HG02938 (cell line): ENCODE measurements at regions not wholly inside any gene's neighbourhood (a gene's known extent, or its start where the extent isn't known, plus 50 kb on each side); places are given as distances from the start of the nearest gene placed in this dataset.

ENCODE experiments used
- ATAC-seq: cut with Tn5 transposase; IDR thresholded peaks from one replicate; pipeline ENCODE4 v1.9.1; 2021; ENCODE audit warnings: mild to moderate bottlenecking, moderate library complexity; ENCODE audit not compliant: unreplicated experiment

GRCh38 chr3:104746056-104746455 is 620.7 kb upstream of the ALCAM start:
- no peak for ATAC-seq

GRCh38 chr3:104750581-104750980 is 616.1 kb upstream of the ALCAM start:
- no peak for ATAC-seq

DNA sequence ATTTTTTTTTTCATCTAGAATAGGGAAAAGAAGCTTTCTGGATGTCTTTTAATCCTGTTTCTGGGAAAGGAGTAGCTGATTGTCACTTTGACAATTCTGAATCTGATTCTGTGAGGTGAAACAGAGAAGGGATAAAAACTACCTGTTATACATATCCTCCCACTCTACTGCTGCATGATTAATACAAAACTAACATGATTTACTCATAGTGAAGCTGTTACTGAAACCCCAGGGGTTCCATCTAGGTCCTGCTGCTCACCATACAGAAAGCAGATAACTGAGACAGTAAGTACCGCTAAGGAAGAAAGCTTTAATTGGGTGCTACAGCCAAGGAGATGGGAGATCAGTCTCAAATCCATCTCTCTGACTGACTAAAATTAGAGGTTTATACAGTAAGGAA is 610.9 kb upstream of the ALCAM start:
- no peak for ATAC-seq

GRCh38 chr3:104763007-104763406 is 603.7 kb upstream of the ALCAM start:
- no peak for ATAC-seq

DNA sequence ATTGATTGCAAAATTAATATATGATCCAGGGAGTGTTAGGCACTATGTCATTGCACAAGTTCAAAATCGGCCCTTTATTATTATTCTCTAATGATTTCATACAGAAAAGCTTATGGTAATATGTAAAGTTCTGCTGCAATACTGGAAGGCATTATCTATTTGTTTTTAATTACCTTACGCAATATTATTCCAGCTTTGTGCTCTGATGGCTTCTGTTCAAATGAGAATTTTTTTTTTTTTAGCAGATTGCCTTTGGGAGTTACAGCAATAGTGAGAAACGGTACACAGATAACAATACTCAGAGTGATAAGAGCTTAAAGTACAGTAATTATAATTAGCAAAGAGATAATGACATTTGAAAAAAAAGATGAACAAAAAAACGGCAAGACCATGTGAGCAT is 602.2 kb upstream of the ALCAM start:
- no peak for ATAC-seq

DNA sequence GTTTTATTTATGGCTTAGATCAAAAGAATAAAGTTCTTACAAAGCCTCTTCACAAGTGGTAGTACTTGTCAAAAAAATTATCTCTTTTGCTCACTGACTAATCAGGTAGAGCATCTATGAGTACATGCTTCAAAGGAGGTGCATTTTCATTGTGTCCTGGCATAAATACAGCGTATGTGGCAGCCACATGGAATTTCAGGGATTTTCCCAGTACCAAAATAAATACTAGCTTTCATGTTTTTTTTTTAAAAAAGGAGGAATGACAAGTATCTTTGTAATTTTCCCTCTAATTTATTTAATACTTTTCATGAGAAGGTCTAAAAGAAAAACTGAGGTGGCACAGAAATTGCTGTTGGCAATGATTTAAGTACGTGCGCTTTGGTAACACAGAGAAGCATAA is 597.8 kb upstream of the ALCAM start:
- no peak for ATAC-seq

DNA sequence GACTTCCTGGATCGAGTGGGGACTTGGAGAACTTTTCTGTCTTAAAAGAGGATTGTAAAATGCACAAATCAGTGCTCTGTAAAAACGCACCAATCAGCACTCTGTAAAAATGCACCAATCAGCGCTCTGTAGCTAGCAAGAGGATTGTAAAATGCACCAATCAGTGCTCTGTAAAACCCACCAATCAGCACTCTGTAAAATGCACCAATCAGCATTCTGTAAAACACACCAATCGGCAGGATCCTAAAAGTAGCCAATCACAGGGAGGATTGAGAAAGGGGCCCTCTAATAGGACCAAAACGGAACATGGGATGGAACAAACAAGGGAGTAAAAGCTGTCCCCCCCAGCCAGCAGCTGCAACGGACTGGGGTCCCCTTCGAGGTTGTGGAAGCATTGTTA is 587.4 kb upstream of the ALCAM start:
- ATAC-seq: no peak

DNA sequence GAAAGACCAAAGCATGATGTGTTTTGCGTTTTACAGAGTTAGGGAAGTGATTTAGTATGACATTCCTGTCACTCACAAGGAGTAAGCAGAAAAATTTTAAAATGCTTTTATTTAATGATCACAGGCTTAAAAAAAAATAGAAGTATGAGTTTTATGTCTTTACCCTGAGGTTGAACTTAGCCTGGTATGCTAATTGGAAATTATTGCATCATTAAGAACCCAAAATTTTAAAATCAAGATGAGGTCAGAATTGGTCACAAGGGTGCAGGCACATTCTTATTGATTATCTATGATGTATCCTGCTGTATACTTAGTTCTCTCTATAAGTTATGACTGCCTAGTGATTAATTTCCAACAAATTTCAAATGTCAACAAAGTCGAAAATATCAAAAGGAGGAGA is 585.6 kb upstream of the ALCAM start:
- no peak for ATAC-seq

- ATAC-seq: no peak
These were observed 580.8 kb upstream of the ALCAM start for GRCh38 chr3:104785947-104786346.

DNA sequence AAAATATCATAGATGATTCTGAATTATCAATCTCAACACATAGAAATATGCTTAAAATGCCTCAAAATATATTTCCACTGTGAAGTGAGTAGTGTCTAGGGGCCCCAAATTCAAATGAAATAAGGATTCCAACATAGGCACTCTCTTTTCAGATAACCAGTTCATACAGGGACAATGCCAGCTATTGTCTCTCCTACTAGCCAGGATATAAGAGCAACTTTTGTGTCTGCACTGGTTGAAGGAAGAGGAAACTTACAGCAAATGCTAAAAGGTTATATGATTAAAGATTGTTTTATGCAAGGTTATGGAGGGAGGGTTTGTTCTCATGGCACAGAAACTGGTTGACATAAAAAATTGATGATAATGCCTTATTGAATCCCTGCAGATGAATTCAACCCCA is 579.4 kb upstream of the ALCAM start:
- ATAC-seq: no peak

- ATAC-seq: no peak
These were observed 577.9 kb upstream of the ALCAM start for GRCh38 chr3:104788807-104789206.

DNA sequence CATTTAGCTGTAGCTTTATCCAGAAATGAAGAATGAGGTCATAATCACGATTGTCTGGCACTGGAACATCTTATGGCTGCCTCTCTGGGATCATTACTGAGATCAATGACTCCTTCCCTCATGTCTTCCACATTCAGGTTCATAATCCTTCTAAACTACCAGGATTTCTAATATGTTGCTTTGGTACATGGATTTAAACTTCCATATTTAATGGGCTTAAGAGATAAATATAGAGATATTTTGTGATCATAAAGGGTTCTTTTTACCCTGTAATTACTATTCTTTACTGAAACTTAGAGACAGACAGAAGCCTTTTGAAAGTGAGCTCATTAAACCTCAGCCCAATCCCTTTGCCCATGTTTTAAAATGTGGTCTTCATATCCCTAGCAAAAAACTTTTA is 575.4 kb upstream of the ALCAM start:
- no peak for ATAC-seq

- no peak for ATAC-seq
These were observed 570.2 kb upstream of the ALCAM start for GRCh38 chr3:104796556-104796955.

DNA sequence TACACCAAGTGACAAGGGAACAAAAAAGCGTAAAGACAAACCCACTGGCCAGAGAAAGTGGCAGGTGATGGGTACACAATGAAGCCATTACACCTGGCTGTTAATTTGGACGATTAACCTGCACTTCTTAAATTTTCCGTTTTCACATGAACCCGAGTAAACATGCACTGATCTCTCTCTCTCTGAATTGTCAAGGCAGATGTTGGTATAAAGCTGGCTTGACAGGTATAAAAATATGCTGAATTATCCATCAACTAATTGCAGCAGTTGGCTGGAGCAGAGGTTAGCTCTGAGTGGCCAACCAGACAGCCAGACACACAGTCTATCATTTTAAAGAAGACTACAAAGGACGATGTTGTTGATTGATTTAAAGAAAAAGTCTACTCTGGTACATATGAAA is 561.7 kb upstream of the ALCAM start:
- ATAC-seq: no peak

GRCh38 chr3:104805508-104805907 is 561.2 kb upstream of the ALCAM start:
- ATAC-seq: no peak

- no peak for ATAC-seq
These were observed 555.8 kb upstream of the ALCAM start for GRCh38 chr3:104810896-104811295.

- ATAC-seq: no peak
These were observed 550.7 kb upstream of the ALCAM start for GRCh38 chr3:104816008-104816407.

DNA sequence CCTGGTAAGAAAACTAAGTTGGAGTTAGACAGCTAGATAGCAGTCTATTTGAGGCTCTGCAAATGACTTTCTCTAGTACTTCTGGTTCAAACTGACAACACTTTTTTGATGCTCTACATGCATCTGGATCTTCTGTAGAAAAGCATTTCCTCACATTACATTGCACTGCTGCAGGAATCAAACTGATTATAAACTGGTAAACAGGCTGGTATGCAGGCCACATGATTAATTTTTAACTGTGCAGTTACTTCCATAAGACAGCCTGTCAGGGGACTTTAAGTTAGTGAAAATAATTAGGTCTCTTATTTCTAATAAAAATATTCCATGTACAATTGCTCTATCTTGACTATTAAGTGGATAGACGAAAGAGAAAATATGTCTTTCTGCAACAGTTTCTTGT is 550.0 kb upstream of the ALCAM start:
- no peak for ATAC-seq

- ATAC-seq: no peak
These were observed 547.4 kb upstream of the ALCAM start for GRCh38 chr3:104819333-104819732.

DNA sequence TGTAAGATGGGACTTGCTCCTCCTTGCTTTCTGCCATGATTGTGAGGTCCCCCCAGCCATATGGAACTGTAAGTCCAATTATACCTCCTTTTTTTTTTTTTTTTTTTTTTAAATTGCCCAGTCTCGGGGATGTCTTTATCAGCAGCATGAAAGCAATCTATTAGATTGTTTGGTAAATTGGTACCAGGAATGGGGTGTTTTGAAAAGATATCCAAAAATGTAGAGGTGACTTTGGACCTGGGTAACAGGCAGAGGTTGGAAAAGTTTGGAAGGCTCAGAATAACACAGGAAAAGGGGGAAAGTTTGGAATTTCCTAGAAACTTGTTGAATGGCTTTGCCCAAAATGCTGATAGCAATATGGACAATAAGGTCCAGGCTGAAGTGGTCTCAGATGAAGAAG is 545.8 kb upstream of the ALCAM start:
- ATAC-seq: no peak

- no peak for ATAC-seq
These were observed 541.6 kb upstream of the ALCAM start for GRCh38 chr3:104825116-104825515.

GRCh38 chr3:104831071-104831470 is 535.6 kb upstream of the ALCAM start:
- ATAC-seq: no peak

DNA sequence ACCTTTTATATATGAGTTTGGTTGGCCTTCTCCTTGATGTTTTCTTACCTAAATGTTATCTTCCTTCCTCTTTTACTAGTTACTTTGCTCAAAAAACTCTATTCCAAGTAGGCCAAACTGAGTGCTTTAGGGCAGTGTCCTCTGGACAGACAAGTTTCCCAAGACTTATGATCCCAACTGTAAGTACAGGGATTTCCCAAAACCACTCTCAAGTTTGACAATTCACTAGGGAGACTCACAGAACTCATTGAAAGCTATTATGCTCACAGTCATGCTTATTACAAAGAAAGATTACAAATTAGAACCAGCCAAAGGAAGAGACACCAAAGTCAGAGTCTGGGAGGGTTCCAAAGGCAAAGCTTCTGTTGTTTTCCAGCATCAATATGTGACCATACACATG is 534.2 kb upstream of the ALCAM start:
- no peak for ATAC-seq

- no peak for ATAC-seq
These were observed 531.3 kb upstream of the ALCAM start for GRCh38 chr3:104835376-104835775.
